ENCODE measurements at regions not wholly inside any gene's neighbourhood (a gene's known extent, or its start where the extent isn't known, plus 50 kb on each side); places are given as distances from the start of the nearest gene placed in this dataset.

DNA sequence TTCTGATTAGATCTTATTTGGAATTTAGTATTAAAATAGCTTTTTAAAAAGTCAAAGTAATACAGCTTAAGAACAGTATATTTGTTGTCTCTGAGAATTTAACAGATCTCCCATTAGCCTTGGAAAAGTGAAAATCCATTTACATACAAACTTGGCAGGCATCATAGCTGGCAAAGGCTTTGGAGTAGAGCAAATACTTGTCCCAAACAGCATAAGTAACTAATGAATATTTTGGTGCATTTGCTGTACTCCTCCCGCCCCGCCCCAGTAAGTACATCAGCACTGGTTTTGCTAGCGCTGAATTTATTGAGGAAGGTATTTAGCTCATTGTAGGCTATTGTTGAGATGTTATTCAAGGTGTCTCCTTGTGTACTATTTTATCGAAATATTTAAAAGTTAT is 417.7 kb upstream of the KAZN start:
- no peak overlapping the region for H3K9ac ChIP-seq (ENCODE audit: low read length)
- peaks cover 2% of the 10 kb centered on the region; the same call in 1 of the 2 replicates for H3K27me3 ChIP-seq (ENCODE audit: low read length)
- no peaks in the 10 kb centered on the region for H3K79me2 ChIP-seq (ENCODE audit: insufficient read depth, low read length)
- no peaks in the 10 kb centered on the region for H4K20me1 ChIP-seq (ENCODE audit: low read depth, low read length)
- no peak overlapping the region for H3K4me3 ChIP-seq (ENCODE audit: insufficient read depth, low read length, poor library complexity, severe bottlenecking)
- H3K27ac ChIP-seq (ENCODE audit: low read depth, low read length) = no peak overlapping the region
- no peaks in the 10 kb centered on the region for H3K36me3 ChIP-seq (ENCODE audit: low read length)
- no peak for TF ChIP-seq EZH2phosphoT487 (conservative IDR thresholded peaks at IDR 0.05; ENCODE audit: low read length)
- TF ChIP-seq, protein P1, sequence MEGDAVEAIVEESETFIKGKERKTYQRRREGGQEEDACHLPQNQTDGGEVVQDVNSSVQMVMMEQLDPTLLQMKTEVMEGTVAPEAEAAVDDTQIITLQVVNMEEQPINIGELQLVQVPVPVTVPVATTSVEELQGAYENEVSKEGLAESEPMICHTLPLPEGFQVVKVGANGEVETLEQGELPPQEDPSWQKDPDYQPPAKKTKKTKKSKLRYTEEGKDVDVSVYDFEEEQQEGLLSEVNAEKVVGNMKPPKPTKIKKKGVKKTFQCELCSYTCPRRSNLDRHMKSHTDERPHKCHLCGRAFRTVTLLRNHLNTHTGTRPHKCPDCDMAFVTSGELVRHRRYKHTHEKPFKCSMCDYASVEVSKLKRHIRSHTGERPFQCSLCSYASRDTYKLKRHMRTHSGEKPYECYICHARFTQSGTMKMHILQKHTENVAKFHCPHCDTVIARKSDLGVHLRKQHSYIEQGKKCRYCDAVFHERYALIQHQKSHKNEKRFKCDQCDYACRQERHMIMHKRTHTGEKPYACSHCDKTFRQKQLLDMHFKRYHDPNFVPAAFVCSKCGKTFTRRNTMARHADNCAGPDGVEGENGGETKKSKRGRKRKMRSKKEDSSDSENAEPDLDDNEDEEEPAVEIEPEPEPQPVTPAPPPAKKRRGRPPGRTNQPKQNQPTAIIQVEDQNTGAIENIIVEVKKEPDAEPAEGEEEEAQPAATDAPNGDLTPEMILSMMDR (IDR thresholded peaks at IDR 0.05; ENCODE audit: insufficient read depth, low read length, poor library complexity, severe bottlenecking) = no peak
- H3K9me3 ChIP-seq (ENCODE audit: insufficient read depth, low read length) = no peaks in the 10 kb centered on the region
- no peaks in the 10 kb centered on the region for H3K9me2 ChIP-seq (replicated peaks; ENCODE audit: insufficient read depth, low read length)
- no peaks in the 10 kb centered on the region for H3F3A ChIP-seq (ENCODE audit: insufficient read depth)
- H2AFZ ChIP-seq (ENCODE audit: low read depth, low read length, severe bottlenecking) = no peak overlapping the region
- H3K4me2 ChIP-seq (ENCODE audit: low read depth, low read length, poor library complexity, severe bottlenecking) = no peak overlapping the region

DNA sequence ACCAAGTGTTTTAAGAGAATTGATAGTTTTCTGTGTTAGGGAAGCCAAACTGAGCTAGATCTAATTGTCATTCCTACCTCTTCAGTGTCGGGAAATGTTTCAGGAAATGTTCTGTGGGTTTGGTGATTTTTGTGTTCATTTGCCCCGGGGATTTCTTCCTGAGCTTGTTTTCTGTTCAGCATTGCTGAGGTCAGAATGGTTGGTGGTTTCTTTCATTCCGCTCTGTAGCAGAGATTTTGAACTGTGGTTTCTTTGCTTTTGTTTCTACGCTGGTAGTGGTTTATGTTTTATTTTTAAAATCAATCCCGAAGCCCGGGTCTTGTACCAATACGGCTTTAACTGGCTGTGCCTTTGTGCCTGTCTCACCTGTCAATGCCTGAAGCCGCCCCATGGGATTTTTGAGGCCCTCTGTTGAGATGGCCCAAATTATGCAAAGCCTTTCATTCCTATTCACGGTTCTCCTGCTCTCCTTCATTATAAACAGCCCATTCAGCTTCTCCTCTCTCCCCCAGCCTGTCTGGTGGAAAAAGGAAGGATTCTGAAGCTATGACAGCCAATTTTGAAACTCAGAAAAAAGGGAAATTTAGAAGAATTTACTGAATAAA is 417.2 kb upstream of the KAZN start:
- Histone ChIP-seq H3K27me3 (ENCODE audit: low read length) (peaks cover 2% of the 10 kb centered on the region; the same call in 1 of the 2 replicates), H3K4me2 (ENCODE audit: low read depth, low read length, poor library complexity, severe bottlenecking) (no peak overlapping the region)

DNA sequence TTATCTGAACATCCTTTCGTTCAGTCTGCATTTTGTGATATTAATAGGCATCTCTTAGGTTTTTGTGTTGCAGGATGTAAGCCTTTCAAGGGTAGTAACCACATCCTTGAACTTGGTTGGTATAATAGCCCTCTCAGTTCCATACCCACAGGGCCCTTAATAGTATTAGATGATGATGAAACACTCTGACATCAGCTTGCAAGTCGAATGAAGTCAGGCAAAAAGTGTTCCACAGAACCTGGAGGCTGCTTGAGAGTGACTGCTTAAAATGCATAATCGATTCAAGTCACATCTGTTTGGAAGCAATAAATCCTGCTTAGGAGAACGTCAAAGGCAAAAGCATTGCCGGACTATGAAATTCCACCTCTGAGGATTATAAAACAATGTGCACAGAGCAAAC is 415.6 kb upstream of the KAZN start:
- H2AFZ ChIP-seq (ENCODE audit: low read depth, low read length, severe bottlenecking) = no peak overlapping the region
- H3K36me3 ChIP-seq (ENCODE audit: low read length) = no peaks in the 10 kb centered on the region
- no peaks in the 10 kb centered on the region for H3F3A ChIP-seq (ENCODE audit: insufficient read depth)
- H3K79me2 ChIP-seq (ENCODE audit: insufficient read depth, low read length) = no peaks in the 10 kb centered on the region
- H3K4me3 ChIP-seq (ENCODE audit: insufficient read depth, low read length, poor library complexity, severe bottlenecking) = no peak overlapping the region
- H3K9me3 ChIP-seq (ENCODE audit: insufficient read depth, low read length) = no peaks in the 10 kb centered on the region
- H3K27me3 ChIP-seq (ENCODE audit: low read length) = peaks cover 2% of the 10 kb centered on the region; the same call in 1 of the 2 replicates
- TF ChIP-seq EZH2phosphoT487 (conservative IDR thresholded peaks at IDR 0.05; ENCODE audit: low read length) = no peak
- TF ChIP-seq, protein P1 (IDR thresholded peaks at IDR 0.05; ENCODE audit: insufficient read depth, low read length, poor library complexity, severe bottlenecking) = no peak
- no peaks in the 10 kb centered on the region for H3K9me2 ChIP-seq (replicated peaks; ENCODE audit: insufficient read depth, low read length)
- H3K27ac ChIP-seq (ENCODE audit: low read depth, low read length) = no peak overlapping the region
- H3K9ac ChIP-seq (ENCODE audit: low read length) = no peak overlapping the region
- no peak overlapping the region for H3K4me2 ChIP-seq (ENCODE audit: low read depth, low read length, poor library complexity, severe bottlenecking)
- H4K20me1 ChIP-seq (ENCODE audit: low read depth, low read length) = no peaks in the 10 kb centered on the region

More for the DNA sequence above, 417.2 kb upstream of the KAZN start:
- no peaks in the 10 kb centered on the region for H3F3A ChIP-seq (ENCODE audit: insufficient read depth)
- H3K36me3 ChIP-seq (ENCODE audit: low read length) = no peaks in the 10 kb centered on the region
- H3K27ac ChIP-seq (ENCODE audit: low read depth, low read length) = no peak overlapping the region
- H4K20me1 ChIP-seq (ENCODE audit: low read depth, low read length) = no peaks in the 10 kb centered on the region
- H2AFZ ChIP-seq (ENCODE audit: low read depth, low read length, severe bottlenecking) = no peak overlapping the region
- H3K9me3 ChIP-seq (ENCODE audit: insufficient read depth, low read length) = no peaks in the 10 kb centered on the region
- H3K4me3 ChIP-seq (ENCODE audit: insufficient read depth, low read length, poor library complexity, severe bottlenecking) = no peak overlapping the region
- no peaks in the 10 kb centered on the region for H3K9me2 ChIP-seq (replicated peaks; ENCODE audit: insufficient read depth, low read length)
- H3K9ac ChIP-seq (ENCODE audit: low read length) = no peak overlapping the region
- H3K79me2 ChIP-seq (ENCODE audit: insufficient read depth, low read length) = no peaks in the 10 kb centered on the region
- TF ChIP-seq, protein P1 (IDR thresholded peaks at IDR 0.05; ENCODE audit: insufficient read depth, low read length, poor library complexity, severe bottlenecking) = no peak
- no peak for TF ChIP-seq EZH2phosphoT487 (conservative IDR thresholded peaks at IDR 0.05; ENCODE audit: low read length)

Data from SU-DHL-6 (cell line).